ENCODE measurements at regions not wholly inside any gene's neighbourhood (a gene's known extent, or its start where the extent isn't known, plus 50 kb on each side); places are given as distances from the start of the nearest gene placed in this dataset.

DNA sequence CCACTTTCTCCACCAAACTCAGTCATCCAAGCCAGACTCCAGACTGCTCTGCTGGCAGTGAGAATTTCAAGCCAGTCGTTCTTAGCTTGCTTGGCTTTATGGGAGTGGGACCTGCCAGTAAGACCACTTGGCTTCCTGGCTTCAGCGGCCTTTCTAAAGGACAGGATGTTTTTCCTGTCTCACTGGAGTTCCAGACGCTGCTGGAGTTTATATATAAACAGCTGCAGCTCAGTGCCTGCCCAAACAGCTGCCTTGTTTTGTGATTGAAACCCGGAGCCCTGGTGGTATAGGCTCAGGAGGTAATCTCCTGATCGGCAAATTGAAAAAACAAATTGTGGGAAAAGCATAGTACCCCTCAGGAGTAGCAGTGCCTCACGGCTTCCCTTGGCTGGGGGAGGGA, 1165.8 kb upstream of the ADGRL3 start:
- H3K27me3 ChIP-seq = no peaks in the 10 kb centered on the region
- TF ChIP-seq, protein P1, sequence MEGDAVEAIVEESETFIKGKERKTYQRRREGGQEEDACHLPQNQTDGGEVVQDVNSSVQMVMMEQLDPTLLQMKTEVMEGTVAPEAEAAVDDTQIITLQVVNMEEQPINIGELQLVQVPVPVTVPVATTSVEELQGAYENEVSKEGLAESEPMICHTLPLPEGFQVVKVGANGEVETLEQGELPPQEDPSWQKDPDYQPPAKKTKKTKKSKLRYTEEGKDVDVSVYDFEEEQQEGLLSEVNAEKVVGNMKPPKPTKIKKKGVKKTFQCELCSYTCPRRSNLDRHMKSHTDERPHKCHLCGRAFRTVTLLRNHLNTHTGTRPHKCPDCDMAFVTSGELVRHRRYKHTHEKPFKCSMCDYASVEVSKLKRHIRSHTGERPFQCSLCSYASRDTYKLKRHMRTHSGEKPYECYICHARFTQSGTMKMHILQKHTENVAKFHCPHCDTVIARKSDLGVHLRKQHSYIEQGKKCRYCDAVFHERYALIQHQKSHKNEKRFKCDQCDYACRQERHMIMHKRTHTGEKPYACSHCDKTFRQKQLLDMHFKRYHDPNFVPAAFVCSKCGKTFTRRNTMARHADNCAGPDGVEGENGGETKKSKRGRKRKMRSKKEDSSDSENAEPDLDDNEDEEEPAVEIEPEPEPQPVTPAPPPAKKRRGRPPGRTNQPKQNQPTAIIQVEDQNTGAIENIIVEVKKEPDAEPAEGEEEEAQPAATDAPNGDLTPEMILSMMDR (IDR thresholded peaks at IDR 0.05) = no peak
- no peak for TF ChIP-seq POLR2A (IDR thresholded peaks at IDR 0.05)
- ATAC-seq = no peak
- no peaks in the 10 kb centered on the region for H3K36me3 ChIP-seq
- H3K4me1 ChIP-seq = no peaks in the 10 kb centered on the region
- WGBS (ENCODE audit: insufficient coverage, low coverage, low lambda C conversion rate, missing lambda C conversion rate) = 27% methylated on average over 6 of the region's 6 CpGs
- no peak overlapping the region for H3K4me3 ChIP-seq
- H3K27ac ChIP-seq = no peak overlapping the region
- intact Hi-C loops (cut with DNase I) = no loop called here
- no peaks in the 10 kb centered on the region for H3K9me3 ChIP-seq
- DNase-seq = no peak

- Histone ChIP-seq H3K36me3 (no peaks in the 10 kb centered on the region), H3K4me1 (no peaks in the 10 kb centered on the region), H3K27me3 (no peaks in the 10 kb centered on the region), H3K4me3 (no peak overlapping the region), H3K9me3 (no peaks in the 10 kb centered on the region), H3K27ac (no peak overlapping the region)
- WGBS (ENCODE audit: insufficient coverage, low coverage, low lambda C conversion rate, missing lambda C conversion rate) = 42% methylated on average over 2 of the region's 2 CpGs
- ATAC-seq (no peak), DNase-seq (no peak)
- intact Hi-C loops (cut with DNase I) = no loop called here
- TF ChIP-seq POLR2A (IDR thresholded peaks at IDR 0.05) = no peak
- TF ChIP-seq, protein P1 (IDR thresholded peaks at IDR 0.05) = no peak
Measured at GRCh38 chr4:60039908-60040307, 1160.2 kb upstream of the ADGRL3 start.

DNA sequence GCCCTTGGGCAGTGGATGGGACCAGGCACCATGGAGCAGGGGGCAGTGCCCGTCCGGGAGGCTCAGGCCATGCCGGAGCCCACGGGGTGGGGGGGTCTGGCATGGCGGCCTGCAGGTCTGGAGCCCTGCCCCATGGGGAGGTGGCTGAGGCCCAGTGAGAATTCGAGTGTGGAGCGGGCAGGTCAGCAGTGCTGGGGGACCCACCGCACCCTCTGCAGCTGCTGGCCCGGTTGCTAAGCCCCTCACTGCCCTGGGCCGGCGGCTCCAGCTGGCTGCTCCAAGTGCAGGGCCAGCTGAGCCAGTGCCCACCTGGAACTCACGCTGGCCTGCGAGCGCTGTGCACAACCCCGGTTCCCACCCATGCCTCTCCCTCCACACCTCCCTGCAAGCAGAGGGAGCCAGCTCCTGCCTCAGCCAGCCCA, 1157.9 kb upstream of the ADGRL3 start:
- Histone ChIP-seq H3K36me3 (no peaks in the 10 kb centered on the region), H3K4me3 (no peak overlapping the region), H3K4me1 (no peaks in the 10 kb centered on the region), H3K9me3 (no peaks in the 10 kb centered on the region), H3K27ac (no peak overlapping the region), H3K27me3 (no peaks in the 10 kb centered on the region)
- WGBS (ENCODE audit: insufficient coverage, low coverage, low lambda C conversion rate, missing lambda C conversion rate) = 80% methylated on average over 1 of the region's 15 CpGs
- ATAC-seq = no peak
- DNase-seq = no peak
- TF ChIP-seq POLR2A (IDR thresholded peaks at IDR 0.05) = no peak
- TF ChIP-seq, protein P1 (IDR thresholded peaks at IDR 0.05) = no peak
- intact Hi-C loops (cut with DNase I) = no loop called here

DNA sequence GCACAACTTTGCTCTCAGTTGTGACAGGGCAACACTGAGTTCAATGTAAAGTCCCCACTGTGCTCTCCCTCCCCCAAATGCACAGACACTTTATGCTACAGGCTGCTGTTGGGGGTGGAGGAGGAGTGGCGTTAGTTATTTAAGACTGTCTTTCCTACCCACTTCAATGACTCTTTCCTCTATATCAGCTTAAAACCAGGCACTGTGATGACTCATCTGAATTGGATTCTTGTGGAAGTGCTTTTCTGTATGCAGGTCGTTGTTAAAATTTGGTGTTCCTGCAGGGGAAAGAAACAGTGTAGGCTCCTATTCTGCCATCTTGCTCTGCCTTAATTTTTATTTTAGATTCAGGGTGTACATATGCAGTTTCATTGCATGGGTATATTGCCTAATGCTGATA, 1157.2 kb upstream of the ADGRL3 start:
- Histone ChIP-seq H3K4me3 (no peak overlapping the region), H3K27me3 (no peaks in the 10 kb centered on the region), H3K36me3 (no peaks in the 10 kb centered on the region), H3K4me1 (no peaks in the 10 kb centered on the region), H3K9me3 (no peaks in the 10 kb centered on the region), H3K27ac (no peak overlapping the region)
- intact Hi-C loops (cut with DNase I) = no loop called here
- no peak for DNase-seq
- 86% methylated on average over 1 of the region's 2 CpGs for WGBS (ENCODE audit: insufficient coverage, low coverage, low lambda C conversion rate, missing lambda C conversion rate)
- TF ChIP-seq POLR2A (IDR thresholded peaks at IDR 0.05) = no peak
- TF ChIP-seq, protein P1 (IDR thresholded peaks at IDR 0.05) = no peak
- ATAC-seq = no peak

DNA sequence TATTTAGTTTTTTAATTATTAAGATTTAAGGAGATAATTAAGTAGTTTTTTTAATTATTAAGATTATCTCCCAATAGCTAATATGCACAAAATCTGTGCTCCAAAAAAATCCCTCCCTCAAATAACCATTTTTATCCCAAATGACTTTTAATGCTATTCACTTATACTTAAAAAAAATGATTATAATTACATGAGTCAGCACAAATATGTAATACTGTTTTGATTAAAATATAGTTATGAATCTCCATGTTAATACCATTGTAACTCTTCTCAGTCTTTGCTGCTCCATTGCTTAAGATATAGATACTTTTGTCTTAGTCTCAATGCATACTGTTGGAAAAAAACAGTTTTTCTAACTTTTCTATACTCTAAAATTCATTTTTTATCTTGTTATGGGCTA, 1121.1 kb upstream of the ADGRL3 start:
- no peak overlapping the region for H3K4me3 ChIP-seq
- H3K27me3 ChIP-seq = no peaks in the 10 kb centered on the region
- H3K27ac ChIP-seq = no peak overlapping the region
- ATAC-seq (no peak), DNase-seq (no peak)
- no peaks in the 10 kb centered on the region for H3K4me1 ChIP-seq
- intact Hi-C loops (cut with DNase I) = no loop called here
- no peaks in the 10 kb centered on the region for H3K9me3 ChIP-seq
- TF ChIP-seq POLR2A (IDR thresholded peaks at IDR 0.05) = no peak
- TF ChIP-seq, protein P1 (IDR thresholded peaks at IDR 0.05) = no peak
- H3K36me3 ChIP-seq = no peaks in the 10 kb centered on the region

Data from right lobe of liver (tissue), 6 donors.